ENCODE measurements at regions not wholly inside any gene's neighbourhood (a gene's known extent, or its start where the extent isn't known, plus 50 kb on each side); places are given as distances from the start of the nearest gene placed in this dataset.
"Not testable (repeated sequence)": the region's sequence is repeated elsewhere in the genome, so short reads cannot be mapped to it uniquely, and the experiment has no call there.

- H2AFZ ChIP-seq (ENCODE audit: low read length, unreplicated experiment) = no peak overlapping the region
- H3K36me3 ChIP-seq (ENCODE audit: insufficient read depth, low read length) = no peaks in the 10 kb centered on the region
- H3K79me2 ChIP-seq (ENCODE audit: control insufficient read depth, insufficient read depth, low read length, unreplicated experiment) = no peaks in the 10 kb centered on the region
- no peaks in the 10 kb centered on the region for H3K27me3 ChIP-seq (ENCODE audit: insufficient read depth, low read length)
- H3K27ac ChIP-seq (ENCODE audit: low read depth, low read length) = no peak overlapping the region
- H3K4me1 ChIP-seq (ENCODE audit: control insufficient read depth, insufficient read depth, low read length, unreplicated experiment) = no peaks in the 10 kb centered on the region
- H3K4me3 ChIP-seq (ENCODE audit: low read depth, low read length) = no peak overlapping the region
Measured at GRCh38 chr5:86244153-86244552, 373.6 kb upstream of the COX7C start.

- Histone ChIP-seq H3K4me3 (ENCODE audit: low read depth, low read length) (no peak overlapping the region), H3K27ac (ENCODE audit: low read depth, low read length) (no peak overlapping the region), H3K4me1 (ENCODE audit: control insufficient read depth, insufficient read depth, low read length, unreplicated experiment) (no peaks in the 10 kb centered on the region)
Measured at GRCh38 chr5:86257871-86258270, 359.9 kb upstream of the COX7C start.

GRCh38 chr5:86284400-86285190 is 333.1 kb upstream of the COX7C start:
- H3K4me3 ChIP-seq (ENCODE audit: low read depth, low read length); H3K36me3 ChIP-seq (ENCODE audit: insufficient read depth, low read length); H3K27ac ChIP-seq (ENCODE audit: low read depth, low read length); H3K4me1 ChIP-seq (ENCODE audit: control insufficient read depth, insufficient read depth, low read length, unreplicated experiment); H2AFZ ChIP-seq (ENCODE audit: low read length, unreplicated experiment); H3K27me3 ChIP-seq (ENCODE audit: insufficient read depth, low read length); H3K79me2 ChIP-seq (ENCODE audit: control insufficient read depth, insufficient read depth, low read length, unreplicated experiment): not testable (repeated sequence)

More at GRCh38 chr5:86257871-86258270, 359.9 kb upstream of the COX7C start:
- H2AFZ ChIP-seq (ENCODE audit: low read length, unreplicated experiment) = no peak overlapping the region
- H3K27me3 ChIP-seq (ENCODE audit: insufficient read depth, low read length) = no peaks in the 10 kb centered on the region
- no peaks in the 10 kb centered on the region for H3K79me2 ChIP-seq (ENCODE audit: control insufficient read depth, insufficient read depth, low read length, unreplicated experiment)
- no peaks in the 10 kb centered on the region for H3K36me3 ChIP-seq (ENCODE audit: insufficient read depth, low read length)

GRCh38 chr5:86287437-86287836 is 330.3 kb upstream of the COX7C start:
- H3K27ac ChIP-seq (ENCODE audit: low read depth, low read length); H2AFZ ChIP-seq (ENCODE audit: low read length, unreplicated experiment); H3K36me3 ChIP-seq (ENCODE audit: insufficient read depth, low read length); H3K4me1 ChIP-seq (ENCODE audit: control insufficient read depth, insufficient read depth, low read length, unreplicated experiment); H3K4me3 ChIP-seq (ENCODE audit: low read depth, low read length); H3K27me3 ChIP-seq (ENCODE audit: insufficient read depth, low read length); H3K79me2 ChIP-seq (ENCODE audit: control insufficient read depth, insufficient read depth, low read length, unreplicated experiment): not testable (repeated sequence)

- H3K4me1 ChIP-seq (ENCODE audit: control insufficient read depth, insufficient read depth, low read length, unreplicated experiment); H3K27ac ChIP-seq (ENCODE audit: low read depth, low read length); H3K79me2 ChIP-seq (ENCODE audit: control insufficient read depth, insufficient read depth, low read length, unreplicated experiment); H3K27me3 ChIP-seq (ENCODE audit: insufficient read depth, low read length); H3K36me3 ChIP-seq (ENCODE audit: insufficient read depth, low read length); H2AFZ ChIP-seq (ENCODE audit: low read length, unreplicated experiment); H3K4me3 ChIP-seq (ENCODE audit: low read depth, low read length): not testable (repeated sequence)
Measured at GRCh38 chr5:86289786-86290185, 328.0 kb upstream of the COX7C start.

- H3K27me3 ChIP-seq (ENCODE audit: insufficient read depth, low read length); H2AFZ ChIP-seq (ENCODE audit: low read length, unreplicated experiment); H3K27ac ChIP-seq (ENCODE audit: low read depth, low read length); H3K4me1 ChIP-seq (ENCODE audit: control insufficient read depth, insufficient read depth, low read length, unreplicated experiment); H3K4me3 ChIP-seq (ENCODE audit: low read depth, low read length); H3K79me2 ChIP-seq (ENCODE audit: control insufficient read depth, insufficient read depth, low read length, unreplicated experiment); H3K36me3 ChIP-seq (ENCODE audit: insufficient read depth, low read length): not testable (repeated sequence)
Measured at GRCh38 chr5:86292811-86293210, 324.9 kb upstream of the COX7C start.

GRCh38 chr5:86302643-86303042 is 315.1 kb upstream of the COX7C start:
- H3K4me3 ChIP-seq (ENCODE audit: low read depth, low read length); H3K27ac ChIP-seq (ENCODE audit: low read depth, low read length); H3K36me3 ChIP-seq (ENCODE audit: insufficient read depth, low read length); H3K4me1 ChIP-seq (ENCODE audit: control insufficient read depth, insufficient read depth, low read length, unreplicated experiment); H2AFZ ChIP-seq (ENCODE audit: low read length, unreplicated experiment); H3K79me2 ChIP-seq (ENCODE audit: control insufficient read depth, insufficient read depth, low read length, unreplicated experiment); H3K27me3 ChIP-seq (ENCODE audit: insufficient read depth, low read length): not testable (repeated sequence)

- H3K27ac ChIP-seq (ENCODE audit: low read depth, low read length); H2AFZ ChIP-seq (ENCODE audit: low read length, unreplicated experiment); H3K27me3 ChIP-seq (ENCODE audit: insufficient read depth, low read length); H3K4me1 ChIP-seq (ENCODE audit: control insufficient read depth, insufficient read depth, low read length, unreplicated experiment); H3K79me2 ChIP-seq (ENCODE audit: control insufficient read depth, insufficient read depth, low read length, unreplicated experiment); H3K36me3 ChIP-seq (ENCODE audit: insufficient read depth, low read length); H3K4me3 ChIP-seq (ENCODE audit: low read depth, low read length): not testable (repeated sequence)
Measured at GRCh38 chr5:86305050-86305449, 312.7 kb upstream of the COX7C start.

- Histone ChIP-seq H3K36me3 (ENCODE audit: insufficient read depth, low read length) (no peaks in the 10 kb centered on the region), H3K4me1 (ENCODE audit: control insufficient read depth, insufficient read depth, low read length, unreplicated experiment) (no peaks in the 10 kb centered on the region), H2AFZ (ENCODE audit: low read length, unreplicated experiment) (no peak overlapping the region), H3K27ac (ENCODE audit: low read depth, low read length) (no peak overlapping the region), H3K4me3 (ENCODE audit: low read depth, low read length) (no peak overlapping the region), H3K27me3 (ENCODE audit: insufficient read depth, low read length) (no peaks in the 10 kb centered on the region), H3K79me2 (ENCODE audit: control insufficient read depth, insufficient read depth, low read length, unreplicated experiment) (no peaks in the 10 kb centered on the region)
Measured at GRCh38 chr5:86314951-86315350, 302.8 kb upstream of the COX7C start.

GRCh38 chr5:86320266-86320665 is 297.5 kb upstream of the COX7C start:
- Histone ChIP-seq H2AFZ (ENCODE audit: low read length, unreplicated experiment) (no peak overlapping the region), H3K4me3 (ENCODE audit: low read depth, low read length) (no peak overlapping the region), H3K4me1 (ENCODE audit: control insufficient read depth, insufficient read depth, low read length, unreplicated experiment) (no peaks in the 10 kb centered on the region), H3K36me3 (ENCODE audit: insufficient read depth, low read length) (no peaks in the 10 kb centered on the region), H3K27me3 (ENCODE audit: insufficient read depth, low read length) (no peaks in the 10 kb centered on the region), H3K79me2 (ENCODE audit: control insufficient read depth, insufficient read depth, low read length, unreplicated experiment) (no peaks in the 10 kb centered on the region), H3K27ac (ENCODE audit: low read depth, low read length) (no peak overlapping the region)

GRCh38 chr5:86329318-86329717 is 288.4 kb upstream of the COX7C start:
- no peak overlapping the region for H3K27ac ChIP-seq (ENCODE audit: low read depth, low read length)
- H2AFZ ChIP-seq (ENCODE audit: low read length, unreplicated experiment) = no peak overlapping the region
- H3K27me3 ChIP-seq (ENCODE audit: insufficient read depth, low read length) = no peaks in the 10 kb centered on the region
- no peaks in the 10 kb centered on the region for H3K36me3 ChIP-seq (ENCODE audit: insufficient read depth, low read length)
- no peaks in the 10 kb centered on the region for H3K4me1 ChIP-seq (ENCODE audit: control insufficient read depth, insufficient read depth, low read length, unreplicated experiment)
- H3K79me2 ChIP-seq (ENCODE audit: control insufficient read depth, insufficient read depth, low read length, unreplicated experiment) = no peaks in the 10 kb centered on the region
- no peak overlapping the region for H3K4me3 ChIP-seq (ENCODE audit: low read depth, low read length)
